ENCODE measurements at regions not wholly inside any gene's neighbourhood (a gene's known extent, or its start where the extent isn't known, plus 50 kb on each side); places are given as distances from the start of the nearest gene placed in this dataset.

- 65% methylated on average over 1 of the region's 1 CpG for WGBS
- DNase-seq (ENCODE audit: low spot score), result no peak
- no peak overlapping the region for H3K27ac ChIP-seq
- no peak for TF ChIP-seq POLR2AphosphoS5 (IDR thresholded peaks at IDR 0.05)
- TF ChIP-seq POLR2A (IDR thresholded peaks at IDR 0.05), result no peak
- H3K9me3 ChIP-seq, result no peaks in the 10 kb centered on the region
- no peaks in the 10 kb centered on the region for H3K27me3 ChIP-seq (replicated peaks; ENCODE audit: insufficient read depth)
- H3K36me3 ChIP-seq, result no peaks in the 10 kb centered on the region
- intact Hi-C loops (cut with DNase I), result no loop called here
- no peak overlapping the region for H3K4me3 ChIP-seq
- no peaks in the 10 kb centered on the region for H3K4me1 ChIP-seq (replicated peaks)
These were observed 644.7 kb upstream of the BOD1L1 start for GRCh38 chr4:14272206-14272605.

GRCh38 chr4:14277505-14277904, 650.0 kb upstream of the BOD1L1 start:
- Histone ChIP-seq H3K4me1 (replicated peaks) (no peaks in the 10 kb centered on the region), H3K36me3 (no peaks in the 10 kb centered on the region), H3K27me3 (replicated peaks; ENCODE audit: insufficient read depth) (no peaks in the 10 kb centered on the region), H3K9me3 (no peaks in the 10 kb centered on the region), H3K27ac (no peak overlapping the region), H3K4me3 (no peak overlapping the region)
- 84% methylated on average over 4 of the region's 4 CpGs for WGBS
- TF ChIP-seq POLR2AphosphoS5 (IDR thresholded peaks at IDR 0.05) (no peak), POLR2A (IDR thresholded peaks at IDR 0.05) (no peak)
- TF ChIP-seq, protein P1, sequence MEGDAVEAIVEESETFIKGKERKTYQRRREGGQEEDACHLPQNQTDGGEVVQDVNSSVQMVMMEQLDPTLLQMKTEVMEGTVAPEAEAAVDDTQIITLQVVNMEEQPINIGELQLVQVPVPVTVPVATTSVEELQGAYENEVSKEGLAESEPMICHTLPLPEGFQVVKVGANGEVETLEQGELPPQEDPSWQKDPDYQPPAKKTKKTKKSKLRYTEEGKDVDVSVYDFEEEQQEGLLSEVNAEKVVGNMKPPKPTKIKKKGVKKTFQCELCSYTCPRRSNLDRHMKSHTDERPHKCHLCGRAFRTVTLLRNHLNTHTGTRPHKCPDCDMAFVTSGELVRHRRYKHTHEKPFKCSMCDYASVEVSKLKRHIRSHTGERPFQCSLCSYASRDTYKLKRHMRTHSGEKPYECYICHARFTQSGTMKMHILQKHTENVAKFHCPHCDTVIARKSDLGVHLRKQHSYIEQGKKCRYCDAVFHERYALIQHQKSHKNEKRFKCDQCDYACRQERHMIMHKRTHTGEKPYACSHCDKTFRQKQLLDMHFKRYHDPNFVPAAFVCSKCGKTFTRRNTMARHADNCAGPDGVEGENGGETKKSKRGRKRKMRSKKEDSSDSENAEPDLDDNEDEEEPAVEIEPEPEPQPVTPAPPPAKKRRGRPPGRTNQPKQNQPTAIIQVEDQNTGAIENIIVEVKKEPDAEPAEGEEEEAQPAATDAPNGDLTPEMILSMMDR (IDR thresholded peaks at IDR 0.05), result no peak
- intact Hi-C loops (cut with DNase I), result no loop called here
- DNase-seq (ENCODE audit: low spot score), result no peak

- no peaks in the 10 kb centered on the region for H3K36me3 ChIP-seq
- TF ChIP-seq, protein P1 (IDR thresholded peaks at IDR 0.05), result no peak
- no peak for TF ChIP-seq POLR2AphosphoS5 (IDR thresholded peaks at IDR 0.05)
- no peak for TF ChIP-seq POLR2A (IDR thresholded peaks at IDR 0.05)
- H3K9me3 ChIP-seq, result no peaks in the 10 kb centered on the region
- 83% methylated on average over 1 of the region's 1 CpG for WGBS
- no peaks in the 10 kb centered on the region for H3K27me3 ChIP-seq (replicated peaks; ENCODE audit: insufficient read depth)
- H3K4me1 ChIP-seq (replicated peaks), result no peaks in the 10 kb centered on the region
- H3K27ac ChIP-seq, result no peak overlapping the region
- H3K4me3 ChIP-seq, result no peak overlapping the region
- intact Hi-C loops (cut with DNase I), result no loop called here
- DNase-seq (ENCODE audit: low spot score), result no peak
These were observed 653.0 kb upstream of the BOD1L1 start for GRCh38 chr4:14280567-14280966.

DNA sequence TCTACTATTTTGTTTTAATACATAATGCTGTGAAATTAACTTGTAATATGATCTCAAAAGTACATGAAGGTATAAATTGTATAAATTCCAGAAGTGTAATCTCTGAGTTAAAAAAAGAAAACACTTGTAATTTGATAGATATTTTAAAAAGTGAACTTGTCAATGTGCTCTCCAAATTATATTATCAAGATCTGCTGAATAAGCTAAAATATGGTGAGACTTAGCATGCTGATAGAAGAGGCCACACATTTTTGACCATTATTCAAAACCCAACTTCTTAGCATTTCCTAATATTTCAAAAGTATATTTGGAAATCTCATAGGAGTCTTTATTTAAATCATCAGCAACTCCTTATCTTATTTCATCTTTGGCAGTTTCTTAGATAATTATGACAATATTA, 657.1 kb upstream of the BOD1L1 start:
- TF ChIP-seq POLR2A (IDR thresholded peaks at IDR 0.05) (no peak), POLR2AphosphoS5 (IDR thresholded peaks at IDR 0.05) (no peak)
- TF ChIP-seq, protein P1 (IDR thresholded peaks at IDR 0.05), result no peak
- DNase-seq (ENCODE audit: low spot score), result no peak

GRCh38 chr4:14289708-14290107, 662.2 kb upstream of the BOD1L1 start:
- Histone ChIP-seq H3K36me3 (no peaks in the 10 kb centered on the region), H3K4me3 (no peak overlapping the region), H3K27me3 (replicated peaks; ENCODE audit: insufficient read depth) (no peaks in the 10 kb centered on the region), H3K27ac (no peak overlapping the region), H3K4me1 (replicated peaks) (no peaks in the 10 kb centered on the region), H3K9me3 (no peaks in the 10 kb centered on the region)
- intact Hi-C loops (cut with DNase I), result no loop called here
- WGBS, result 96% methylated on average over 1 of the region's 1 CpG
- TF ChIP-seq POLR2A (IDR thresholded peaks at IDR 0.05) (no peak), POLR2AphosphoS5 (IDR thresholded peaks at IDR 0.05) (no peak)
- TF ChIP-seq, protein P1 (IDR thresholded peaks at IDR 0.05), result no peak
- DNase-seq (ENCODE audit: low spot score), result no peak

More for the DNA sequence above, 657.1 kb upstream of the BOD1L1 start:
- H3K36me3 ChIP-seq, result no peaks in the 10 kb centered on the region
- no peaks in the 10 kb centered on the region for H3K27me3 ChIP-seq (replicated peaks; ENCODE audit: insufficient read depth)
- H3K27ac ChIP-seq, result no peak overlapping the region
- no peaks in the 10 kb centered on the region for H3K4me1 ChIP-seq (replicated peaks)
- H3K4me3 ChIP-seq, result no peak overlapping the region
- intact Hi-C loops (cut with DNase I), result no loop called here
- H3K9me3 ChIP-seq, result no peaks in the 10 kb centered on the region
